ENCODE measurements at regions not wholly inside any gene's neighbourhood (a gene's known extent, or its start where the extent isn't known, plus 50 kb on each side); places are given as distances from the start of the nearest gene placed in this dataset.

GRCh38 chr17:34135841-34136240 lies 119.2 kb upstream of the CCL2 start:
- TF ChIP-seq POLR2A (IDR thresholded peaks at IDR 0.05) (no peak), CTCF (IDR thresholded peaks at IDR 0.05) (no peak)
